HEK293T (cell line): ENCODE measurements at regions not wholly inside any gene's neighbourhood (a gene's known extent, or its start where the extent isn't known, plus 50 kb on each side); places are given as distances from the start of the nearest gene placed in this dataset.

Experiments
- ARNT ChIP-seq: fragments of 450-650 bp; IDR thresholded peaks from 2 replicates; pipeline ENCODE4 v1.6.1; 2017; ENCODE audit warnings: mild to moderate bottlenecking
- BHLHE40 ChIP-seq: fragments of 450-650 bp; IDR thresholded peaks from 2 replicates; pipeline ENCODE4 v1.6.1; 2016; ENCODE audit warnings: mild to moderate bottlenecking, moderate library complexity, borderline replicate concordance
- ELF4 ChIP-seq: fragments of 450-650 bp; IDR thresholded peaks from 2 replicates; pipeline ENCODE4 v1.6.1; 2017; ENCODE audit warnings: antibody characterized with exemption
- FOXA1 ChIP-seq: fragments of 450-650 bp; IDR thresholded peaks from 2 replicates; pipeline ENCODE4 v1.6.1; 2016; ENCODE audit warnings: mild to moderate bottlenecking
- FOXK2 ChIP-seq: fragments of 450-650 bp; IDR thresholded peaks from 2 replicates; pipeline ENCODE4 v1.6.1; 2016; ENCODE audit warnings: mild to moderate bottlenecking
- FOXM1 ChIP-seq: fragments of 450-650 bp; IDR thresholded peaks from 2 replicates; pipeline ENCODE4 v1.6.1; 2017; ENCODE audit warnings: mild to moderate bottlenecking, borderline replicate concordance
- NFRKB ChIP-seq: fragments of 450-650 bp; IDR thresholded peaks from 2 replicates; pipeline ENCODE4 v1.6.1; 2016; ENCODE audit warnings: mild to moderate bottlenecking, moderate library complexity
- SP1 ChIP-seq: fragments of 450-650 bp; IDR thresholded peaks from 2 replicates; pipeline ENCODE4 v1.6.1; 2017
- SUZ12 ChIP-seq: fragments of 450-650 bp; IDR thresholded peaks from 2 replicates; pipeline ENCODE4 v1.6.1; 2016; ENCODE audit warnings: mild to moderate bottlenecking
- TARDBP ChIP-seq: fragments of 450-650 bp; IDR thresholded peaks from 2 replicates; pipeline ENCODE4 v1.6.1; 2016

DNA sequence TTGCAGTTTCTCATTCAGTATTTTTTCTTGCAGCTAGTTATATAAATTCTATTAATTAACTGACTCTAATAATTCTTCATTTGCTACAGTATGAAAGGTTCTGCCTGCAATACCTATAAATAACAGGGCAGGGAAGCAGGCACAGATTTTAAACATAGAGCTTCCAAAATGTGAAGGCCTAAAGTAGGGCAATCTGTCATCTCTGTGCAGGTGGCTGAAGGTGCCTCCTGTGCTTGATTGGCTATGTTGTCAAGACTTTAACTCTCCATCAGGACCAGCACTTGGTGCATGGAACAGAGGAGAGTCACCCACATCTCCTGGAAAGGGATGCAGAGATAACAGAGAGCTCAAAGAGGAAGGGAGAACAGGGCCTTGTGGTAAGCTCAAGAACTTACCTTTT, 75.2 kb upstream of the TSPAN5 start:
- TF ChIP-seq TARDBP (no peak), BHLHE40 (no peak), SP1 (no peak), SUZ12 (no peak), FOXK2 (no peak), FOXA1 (no peak), ELF4 (no peak), ARNT (no peak), FOXM1 (no peak), NFRKB (no peak)
